Dermis blood vessel endothelial cell (primary cell): ENCODE measurements at regions not wholly inside any gene's neighbourhood (a gene's known extent, or its start where the extent isn't known, plus 50 kb on each side); places are given as distances from the start of the nearest gene placed in this dataset.

Experiments used
- DNase-seq: peaks from one replicate; pipeline ENCODE4 v3.0.0; 2010

GRCh38 chr18:26794230-26795101, 71.0 kb downstream of the AQP4 start:
- DNase-seq, result no peak

GRCh38 chr18:26792661-26793060, 72.8 kb downstream of the AQP4 start:
- no peak for DNase-seq

GRCh38 chr18:26791676-26792075, 73.8 kb downstream of the AQP4 start:
- no peak for DNase-seq

- no peak for DNase-seq
These were observed 80.9 kb downstream of the AQP4 start for GRCh38 chr18:26784599-26784998.

- no peak for DNase-seq
These were observed 82.3 kb downstream of the AQP4 start for GRCh38 chr18:26783170-26783569.

GRCh38 chr18:26780520-26781325, 84.8 kb downstream of the AQP4 start:
- DNase-seq, result no peak

- DNase-seq, result no peak
These were observed 87.5 kb downstream of the AQP4 start for GRCh38 chr18:26778054-26778393.

- DNase-seq, result no peak
These were observed 88.0 kb downstream of the AQP4 start for GRCh38 chr18:26777351-26778053.

GRCh38 chr18:26772691-26773090, 92.8 kb downstream of the AQP4 start:
- DNase-seq, result no peak

GRCh38 chr18:26771524-26771923, 94.0 kb downstream of the AQP4 start:
- no peak for DNase-seq

- no peak for DNase-seq
These were observed 97.1 kb downstream of the AQP4 start for GRCh38 chr18:26768385-26768784.

GRCh38 chr18:26765498-26765897, 100.0 kb downstream of the AQP4 start:
- DNase-seq, result no peak

GRCh38 chr18:26764586-26764985, 100.9 kb downstream of the AQP4 start:
- no peak for DNase-seq

GRCh38 chr18:26764177-26764576, 101.3 kb downstream of the AQP4 start:
- DNase-seq, result no peak

GRCh38 chr18:26763446-26764110, 101.9 kb downstream of the AQP4 start:
- no peak for DNase-seq

GRCh38 chr18:26757263-26758019, 108.1 kb downstream of the AQP4 start:
- no peak for DNase-seq

- no peak for DNase-seq
These were observed 109.0 kb downstream of the AQP4 start for GRCh38 chr18:26756556-26756955.

- DNase-seq, result no peak
These were observed 118.6 kb downstream of the AQP4 start for GRCh38 chr18:26746826-26747475.

GRCh38 chr18:26746398-26746797, 119.1 kb downstream of the AQP4 start:
- DNase-seq, result no peak

GRCh38 chr18:26745288-26746181, 120.0 kb downstream of the AQP4 start:
- no peak for DNase-seq
